ENCODE measurements at regions not wholly inside any gene's neighbourhood (a gene's known extent, or its start where the extent isn't known, plus 50 kb on each side); places are given as distances from the start of the nearest gene placed in this dataset.

DNA sequence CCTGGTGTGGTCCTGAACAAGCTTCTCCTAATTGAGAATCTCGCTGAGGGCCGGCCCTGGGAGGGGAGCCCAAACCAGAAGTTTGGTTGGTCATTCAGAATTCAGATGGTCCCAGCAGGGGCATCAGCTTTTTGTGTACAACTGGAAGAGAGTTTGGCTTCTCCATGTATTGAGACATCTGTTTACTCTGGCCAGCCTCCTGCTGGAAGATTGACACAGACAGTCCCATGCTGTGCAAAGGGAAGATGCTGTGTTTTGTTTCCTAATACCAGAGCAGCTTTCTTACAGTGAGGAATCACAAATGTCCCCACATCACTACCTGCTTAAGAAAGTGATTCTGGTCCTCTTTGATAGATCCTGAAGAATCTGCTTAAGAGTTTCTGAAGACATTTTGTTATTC is 97.8 kb downstream of the PLEKHG1 start:
- no peak for TF ChIP-seq CTCF (IDR thresholded peaks at IDR 0.05; ENCODE audit: insufficient read depth, missing control alignments)
- FAIRE-seq (no peak), DNase-seq (ENCODE audit: insufficient read length, low spot score) (no peak)

DNA sequence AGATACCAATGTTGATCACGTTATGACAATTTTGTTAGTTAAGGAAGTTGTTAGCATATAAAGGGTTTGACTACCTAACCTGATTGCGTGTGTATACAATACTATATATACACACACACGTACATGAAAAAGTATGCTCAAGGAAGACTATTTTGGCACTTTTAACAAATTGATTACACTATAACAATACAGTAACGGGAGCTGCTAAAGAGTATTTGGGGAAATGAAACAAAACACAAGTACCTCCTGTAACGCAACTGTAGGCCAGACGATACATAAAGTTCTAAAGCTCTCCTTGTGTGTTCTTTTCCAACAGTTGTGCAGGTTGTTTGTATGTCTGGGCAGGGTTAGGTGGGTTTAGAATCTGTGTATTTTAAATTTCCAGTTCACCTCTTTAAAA is 98.7 kb downstream of the PLEKHG1 start:
- no peak for DNase-seq (ENCODE audit: insufficient read length, low spot score)
- FAIRE-seq, result no peak
- TF ChIP-seq CTCF (IDR thresholded peaks at IDR 0.05; ENCODE audit: insufficient read depth, missing control alignments), result no peak

DNA sequence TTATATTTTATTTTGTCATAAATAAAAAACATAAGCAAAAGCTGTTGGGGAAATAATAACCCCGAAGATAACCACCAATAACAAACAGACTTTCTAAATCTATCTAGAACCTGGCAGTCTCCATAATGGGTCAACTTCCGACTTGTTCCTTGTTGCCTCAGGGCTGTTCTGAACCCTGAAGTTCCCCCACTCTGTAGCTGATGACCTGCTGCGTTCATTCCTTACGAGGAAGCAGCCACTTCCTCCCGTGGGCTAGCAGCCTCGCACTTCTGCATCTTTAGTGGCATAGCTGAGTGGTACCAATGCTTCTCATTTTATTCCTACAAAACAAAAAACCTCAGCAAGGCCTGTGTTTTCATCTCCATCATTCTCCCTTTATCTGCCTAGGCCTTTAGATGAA is 103.0 kb downstream of the PLEKHG1 start:
- DNase-seq (ENCODE audit: insufficient read length, low spot score) (no peak), FAIRE-seq (no peak)
- TF ChIP-seq CTCF (IDR thresholded peaks at IDR 0.05; ENCODE audit: insufficient read depth, missing control alignments), result no peak

DNA sequence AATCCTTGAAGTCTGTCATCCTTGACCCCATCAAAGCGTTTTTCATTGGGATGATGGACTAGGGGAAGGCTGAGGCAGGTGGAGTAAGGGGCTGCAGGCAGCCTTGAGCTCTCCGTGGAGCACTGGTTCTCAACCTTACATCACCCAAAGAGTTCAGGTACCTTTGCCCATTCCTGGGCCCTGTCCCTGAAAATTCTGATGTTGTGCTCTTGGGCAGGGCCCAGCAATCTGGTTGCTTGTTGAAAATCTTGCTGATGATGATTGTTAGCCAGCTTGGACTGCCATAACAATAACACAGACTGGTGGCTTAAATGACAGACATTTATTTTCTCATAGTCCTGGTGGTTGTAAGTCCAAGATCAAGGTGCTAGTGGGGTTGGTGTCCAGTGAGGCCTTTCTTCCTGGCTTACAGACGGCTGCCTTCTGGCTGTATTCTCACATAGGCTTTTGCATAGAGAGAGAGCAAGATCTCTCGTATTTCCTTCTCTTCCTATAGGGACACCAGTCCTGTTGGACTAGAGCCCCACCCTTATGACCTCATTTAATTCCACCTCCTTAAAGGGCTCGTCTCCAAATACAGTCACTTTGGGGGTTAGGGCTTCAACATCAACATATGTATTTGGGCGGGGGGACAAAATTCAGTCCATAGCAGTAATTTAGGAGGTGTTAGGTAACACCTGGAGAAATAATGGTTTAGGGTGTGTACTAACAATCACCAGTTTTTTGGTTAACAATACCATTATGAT is 104.9 kb downstream of the PLEKHG1 start:
- FAIRE-seq (no peak), DNase-seq (ENCODE audit: insufficient read length, low spot score) (no peak)
- TF ChIP-seq CTCF (IDR thresholded peaks at IDR 0.05; ENCODE audit: insufficient read depth, missing control alignments), result no peak

- DNase-seq (ENCODE audit: insufficient read length, low spot score), result no peak
- FAIRE-seq, result no peak
- TF ChIP-seq CTCF (IDR thresholded peaks at IDR 0.05; ENCODE audit: insufficient read depth, missing control alignments), result no peak
Measured at GRCh38 chr6:150705392-150705791, 105.7 kb downstream of the PLEKHG1 start.

DNA sequence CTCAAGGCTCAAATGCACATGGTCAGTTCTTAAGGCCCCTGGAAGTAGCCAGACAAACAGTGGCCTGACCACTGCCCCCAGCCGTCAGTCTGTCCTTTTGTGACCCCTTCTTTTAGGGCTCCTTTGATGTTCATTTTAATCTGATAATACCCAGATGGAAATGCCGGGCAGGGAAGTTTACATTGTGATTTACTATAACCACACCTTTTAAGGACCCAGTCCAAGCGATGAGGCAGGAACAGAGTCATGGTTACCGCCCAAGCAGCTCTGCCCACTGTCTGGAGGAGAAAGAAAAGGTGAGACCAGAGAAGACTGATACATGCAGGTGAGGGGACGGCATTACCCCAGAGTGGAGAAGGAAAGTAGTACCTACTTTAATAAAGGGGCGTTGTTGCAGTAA is 110.6 kb downstream of the PLEKHG1 start:
- no peak for TF ChIP-seq CTCF (IDR thresholded peaks at IDR 0.05; ENCODE audit: insufficient read depth, missing control alignments)
- DNase-seq (ENCODE audit: insufficient read length, low spot score) (no peak), FAIRE-seq (no peak)

DNA sequence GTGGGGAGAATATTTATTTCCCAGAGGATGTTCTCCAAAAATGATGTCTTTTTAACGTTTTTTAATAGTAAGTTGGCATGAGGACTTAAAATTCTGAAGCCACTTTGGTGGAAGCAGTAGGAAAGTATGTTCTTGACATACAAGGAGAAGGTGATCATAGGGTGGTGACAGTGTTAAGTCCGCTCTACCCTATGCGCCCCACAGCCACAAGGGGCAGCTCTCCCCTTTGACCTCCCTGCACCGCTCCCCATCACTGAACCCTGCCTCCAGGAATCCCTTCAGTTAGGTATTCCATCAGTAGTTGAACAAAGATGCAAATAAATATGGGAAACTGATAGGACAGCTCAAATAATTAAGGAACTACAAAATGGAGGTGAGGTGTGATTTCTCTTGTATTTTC is 111.4 kb downstream of the PLEKHG1 start:
- DNase-seq (ENCODE audit: insufficient read length, low spot score) (no peak), FAIRE-seq (no peak)
- TF ChIP-seq CTCF (IDR thresholded peaks at IDR 0.05; ENCODE audit: insufficient read depth, missing control alignments), result no peak

Data from D721Med (cell line).